GM18505 (cell line): ENCODE measurements at regions not wholly inside any gene's neighbourhood (a gene's known extent, or its start where the extent isn't known, plus 50 kb on each side); places are given as distances from the start of the nearest gene placed in this dataset.

Experiments
- ATAC-seq: cut with Tn5 transposase; IDR thresholded peaks from one replicate; pipeline ENCODE4 v1.9.1; 2021; ENCODE audit not compliant: unreplicated experiment
- POLR2A ChIP-seq: IDR thresholded peaks from 4 replicates; pipeline ENCODE4 v1.6.1; 2011; ENCODE audit warnings: borderline replicate concordance; ENCODE audit not compliant: insufficient read depth, insufficient read length; ENCODE audit errors: extremely low read depth

- ATAC-seq: no peak
- TF ChIP-seq POLR2A: no peak
Observed at GRCh38 chr2:8587251-8587791, 94.5 kb upstream of the ID2 start.

GRCh38 chr2:8587920-8588830, 93.7 kb upstream of the ID2 start:
- no peak for ATAC-seq
- no peak for TF ChIP-seq POLR2A

- TF ChIP-seq POLR2A: no peak
- no peak for ATAC-seq
Observed at GRCh38 chr2:8588831-8589191, 93.0 kb upstream of the ID2 start.

- TF ChIP-seq POLR2A: no peak
- ATAC-seq: no peak
Observed at GRCh38 chr2:8589721-8590120, 92.1 kb upstream of the ID2 start.

GRCh38 chr2:8590938-8591337, 90.9 kb upstream of the ID2 start:
- no peak for ATAC-seq
- no peak for TF ChIP-seq POLR2A

GRCh38 chr2:8592736-8593135, 89.1 kb upstream of the ID2 start:
- ATAC-seq: no peak
- no peak for TF ChIP-seq POLR2A

GRCh38 chr2:8593243-8593642, 88.6 kb upstream of the ID2 start:
- TF ChIP-seq POLR2A: no peak
- ATAC-seq: no peak

- TF ChIP-seq POLR2A: no peak
- no peak for ATAC-seq
Observed at GRCh38 chr2:8594731-8595427, 87.0 kb upstream of the ID2 start.

- TF ChIP-seq POLR2A: no peak
- ATAC-seq: no peak
Observed at GRCh38 chr2:8595428-8595805, 86.4 kb upstream of the ID2 start.

- ATAC-seq: no peak
- no peak for TF ChIP-seq POLR2A
Observed at GRCh38 chr2:8595811-8596600, 85.8 kb upstream of the ID2 start.

GRCh38 chr2:8597094-8597493, 84.8 kb upstream of the ID2 start:
- TF ChIP-seq POLR2A: no peak
- ATAC-seq: no peak

- no peak for ATAC-seq
- TF ChIP-seq POLR2A: no peak
Observed at GRCh38 chr2:8597559-8598225, 84.2 kb upstream of the ID2 start.
